ENCODE measurements at regions not wholly inside any gene's neighbourhood (a gene's known extent, or its start where the extent isn't known, plus 50 kb on each side); places are given as distances from the start of the nearest gene placed in this dataset.
A peak's percentile ranks its signal among the peaks of the same experiment; 100 is the strongest.

GRCh38 chr2:215847718-215848117, 165.6 kb downstream of the MREG start:
- no peak for ATAC-seq (ENCODE audit: low read depth)
- H3K4me3 ChIP-seq (ENCODE audit: severe bottlenecking) = no peak overlapping the region
- no peaks in the 10 kb centered on the region for H3K9me3 ChIP-seq (ENCODE audit: severe bottlenecking)
- H3K36me3 ChIP-seq (ENCODE audit: low read depth) = no peaks in the 10 kb centered on the region
- no peak for DNase-seq (ENCODE audit: low spot score)
- H3K4me1 ChIP-seq (ENCODE audit: insufficient read depth, poor library complexity, severe bottlenecking) = peaks cover 22% of the 10 kb centered on the region
- no peak overlapping the region for H3K27ac ChIP-seq (ENCODE audit: poor library complexity, severe bottlenecking)
- H3K27me3 ChIP-seq (ENCODE audit: insufficient read depth, poor library complexity, severe bottlenecking) = no peaks in the 10 kb centered on the region
- no peak for TF ChIP-seq CTCF (IDR thresholded peaks at IDR 0.05; ENCODE audit: poor library complexity, severe bottlenecking)

DNA sequence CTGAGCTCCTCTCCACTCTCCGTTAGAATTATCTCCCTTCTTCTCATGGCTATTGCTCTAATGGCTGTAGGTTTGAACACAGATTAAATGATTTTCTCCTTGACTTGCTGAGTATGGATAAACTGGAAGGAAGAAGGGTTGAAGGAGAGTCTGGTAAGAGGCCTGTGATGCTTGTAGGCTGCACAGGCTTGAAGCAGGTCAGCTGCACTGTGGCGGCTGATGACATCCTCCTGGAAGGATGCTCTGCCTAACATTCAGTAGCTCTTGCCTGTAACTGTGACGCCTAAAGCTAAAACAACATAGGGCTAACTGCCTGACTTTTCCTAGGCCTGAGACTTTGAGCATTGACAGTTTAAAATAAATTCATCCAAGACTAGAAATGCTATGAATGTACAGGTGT, 166.3 kb downstream of the MREG start:
- Histone ChIP-seq H3K27ac (ENCODE audit: poor library complexity, severe bottlenecking) (no peak overlapping the region), H3K36me3 (ENCODE audit: low read depth) (no peaks in the 10 kb centered on the region), H3K9me3 (ENCODE audit: severe bottlenecking) (no peaks in the 10 kb centered on the region), H3K4me1 (ENCODE audit: insufficient read depth, poor library complexity, severe bottlenecking) (peaks cover 22% of the 10 kb centered on the region), H3K4me3 (ENCODE audit: severe bottlenecking) (no peak overlapping the region), H3K27me3 (ENCODE audit: insufficient read depth, poor library complexity, severe bottlenecking) (no peaks in the 10 kb centered on the region)
- no peak for DNase-seq (ENCODE audit: low spot score)
- TF ChIP-seq CTCF (IDR thresholded peaks at IDR 0.05; ENCODE audit: poor library complexity, severe bottlenecking) = no peak
- ATAC-seq (ENCODE audit: low read depth) = no peak

GRCh38 chr2:215845839-215846586, 167.3 kb downstream of the MREG start:
- no peak overlapping the region for H3K27ac ChIP-seq (ENCODE audit: poor library complexity, severe bottlenecking)
- ATAC-seq (ENCODE audit: low read depth) (no peak), DNase-seq (ENCODE audit: low spot score) (no peak)
- H3K9me3 ChIP-seq (ENCODE audit: severe bottlenecking) = no peaks in the 10 kb centered on the region
- no peaks in the 10 kb centered on the region for H3K27me3 ChIP-seq (ENCODE audit: insufficient read depth, poor library complexity, severe bottlenecking)
- H3K4me3 ChIP-seq (ENCODE audit: severe bottlenecking) = no peak overlapping the region
- TF ChIP-seq CTCF (IDR thresholded peaks at IDR 0.05; ENCODE audit: poor library complexity, severe bottlenecking) = no peak
- H3K4me1 ChIP-seq (ENCODE audit: insufficient read depth, poor library complexity, severe bottlenecking) = peaks cover 22% of the 10 kb centered on the region
- no peaks in the 10 kb centered on the region for H3K36me3 ChIP-seq (ENCODE audit: low read depth)

- Histone ChIP-seq H3K36me3 (ENCODE audit: low read depth) (no peaks in the 10 kb centered on the region), H3K27me3 (ENCODE audit: insufficient read depth, poor library complexity, severe bottlenecking) (no peaks in the 10 kb centered on the region), H3K9me3 (ENCODE audit: severe bottlenecking) (no peaks in the 10 kb centered on the region), H3K4me1 (ENCODE audit: insufficient read depth, poor library complexity, severe bottlenecking) (peaks cover 14% of the 10 kb centered on the region), H3K4me3 (ENCODE audit: severe bottlenecking) (no peak overlapping the region), H3K27ac (ENCODE audit: poor library complexity, severe bottlenecking) (peak overlapping the region; percentile 63)
- ATAC-seq (ENCODE audit: low read depth) (peak; percentile 98), DNase-seq (ENCODE audit: low spot score) (no peak)
- TF ChIP-seq CTCF (IDR thresholded peaks at IDR 0.05; ENCODE audit: poor library complexity, severe bottlenecking) = no peak
These were observed 169.8 kb downstream of the MREG start for GRCh38 chr2:215843579-215843978.

GRCh38 chr2:215841175-215841816, 172.1 kb downstream of the MREG start:
- H3K4me1 ChIP-seq (ENCODE audit: insufficient read depth, poor library complexity, severe bottlenecking) = peaks cover 14% of the 10 kb centered on the region
- no peaks in the 10 kb centered on the region for H3K36me3 ChIP-seq (ENCODE audit: low read depth)
- H3K27me3 ChIP-seq (ENCODE audit: insufficient read depth, poor library complexity, severe bottlenecking) = no peaks in the 10 kb centered on the region
- no peak overlapping the region for H3K27ac ChIP-seq (ENCODE audit: poor library complexity, severe bottlenecking)
- ATAC-seq (ENCODE audit: low read depth) (no peak), DNase-seq (ENCODE audit: low spot score) (no peak)
- TF ChIP-seq CTCF (IDR thresholded peaks at IDR 0.05; ENCODE audit: poor library complexity, severe bottlenecking) = no peak
- H3K9me3 ChIP-seq (ENCODE audit: severe bottlenecking) = no peaks in the 10 kb centered on the region
- H3K4me3 ChIP-seq (ENCODE audit: severe bottlenecking) = no peak overlapping the region

Data from RWPE2 (cell line).